H1 (cell line): ENCODE measurements at regions not wholly inside any gene's neighbourhood (a gene's known extent, or its start where the extent isn't known, plus 50 kb on each side); places are given as distances from the start of the nearest gene placed in this dataset.

Source experiments
- CEBPB ChIP-seq: IDR thresholded peaks from 2 replicates; pipeline ENCODE4 v1.6.1; 2012; ENCODE audit warnings: low read depth, low read length
- CTCF ChIP-seq, 3 experiments: IDR thresholded peaks; 1 replicate in 2 of 3; 2 replicates in 1 of 3; pipeline versions ENCODE4 v1.5.1 to v1.6.1; 2011; ENCODE audit warnings: low read length in 3 of 3, mild to moderate bottlenecking in 3 of 3, inconsistent platforms in 2 of 3, low read depth in 1 of 3, moderate library complexity in 1 of 3; ENCODE audit not compliant: insufficient read depth in 1 of 3; ENCODE audit errors: control extremely low read depth in 1 of 3
- EGR1 ChIP-seq: IDR thresholded peaks from 2 replicates; pipeline ENCODE4 v1.6.1; 2011; ENCODE audit warnings: low read depth, low read length, borderline replicate concordance
- HDAC6 ChIP-seq: IDR thresholded peaks from one replicate; pipeline ENCODE4 v1.7.1; 2012; ENCODE audit warnings: low read depth, mild to moderate bottlenecking, inconsistent platforms, low read length, moderate library complexity
- PHF8 ChIP-seq: fragments of 200-600 bp; sonication (generic); conservative IDR thresholded peaks from 2 replicates; pipeline ENCODE4 v1.7.1; 2012; ENCODE audit warnings: low read depth, mild to moderate bottlenecking, inconsistent platforms, low read length, moderate library complexity
- POLR2A ChIP-seq, 2 experiments: IDR thresholded peaks; 1 replicate in 1 of 2; 2 replicates in 1 of 2; pipeline ENCODE4 v1.6.1; 2011; ENCODE audit warnings: low read depth in 2 of 2, low read length in 2 of 2, mild to moderate bottlenecking in 2 of 2; ENCODE audit errors: control extremely low read depth in 1 of 2
- POLR2AphosphoS5 ChIP-seq: IDR thresholded peaks from 2 replicates; pipeline ENCODE4 v1.6.1; 2011; ENCODE audit warnings: low read depth, low read length
- RAD21 ChIP-seq, 2 experiments: IDR thresholded peaks in 1 of 2; conservative IDR thresholded peaks in 1 of 2; 2 replicates each; pipeline ENCODE4 v1.6.1; 2011; ENCODE audit warnings: low read depth in 2 of 2, low read length in 2 of 2, improper control_type of control experiment in 1 of 2, inconsistent platforms in 1 of 2, mild to moderate bottlenecking in 1 of 2, moderate library complexity in 1 of 2
- RXRA ChIP-seq: IDR thresholded peaks from 2 replicates; pipeline ENCODE4 v1.6.1; 2011; ENCODE audit warnings: low read depth, mild to moderate bottlenecking, low read length, moderate library complexity; ENCODE audit not compliant: insufficient read depth
- SP1 ChIP-seq: IDR thresholded peaks from 2 replicates; pipeline ENCODE4 v1.6.1; 2011; ENCODE audit warnings: low read depth, low read length
- TAF1 ChIP-seq: IDR thresholded peaks from 2 replicates; pipeline ENCODE4 v1.6.1; 2011; ENCODE audit warnings: mild to moderate bottlenecking, low read depth, low read length
- TBP ChIP-seq: IDR thresholded peaks from 2 replicates; pipeline ENCODE4 v1.6.1; 2011; ENCODE audit warnings: low read depth, low read length, improper control_type of control experiment
- YY1 ChIP-seq: IDR thresholded peaks from 2 replicates; pipeline ENCODE4 v1.6.1; 2011; ENCODE audit warnings: low read depth, mild to moderate bottlenecking, low read length

- no peak for TF ChIP-seq CTCF (IDR thresholded peaks at IDR 0.05; ENCODE audit: control extremely low read depth in 1 of 3, insufficient read depth in 1 of 3, low read depth in 1 of 3, low read length in 3 of 3)
- no peak for TF ChIP-seq CEBPB
- no peak for TF ChIP-seq TAF1
- TF ChIP-seq PHF8, result no peak
- TF ChIP-seq RAD21 (IDR thresholded peaks at IDR 0.05 in 1 of 2, conservative IDR thresholded peaks at IDR 0.05 in 1 of 2; ENCODE audit: low read depth in 2 of 2, low read length in 2 of 2), result no peak
- no peak for TF ChIP-seq RXRA
- no peak for TF ChIP-seq TBP
- TF ChIP-seq POLR2AphosphoS5, result no peak
- no peak for TF ChIP-seq HDAC6
- TF ChIP-seq YY1, result no peak
- TF ChIP-seq POLR2A (IDR thresholded peaks at IDR 0.05; ENCODE audit: control extremely low read depth in 1 of 2, low read depth in 2 of 2, low read length in 2 of 2), result no peak
- TF ChIP-seq EGR1, result no peak
- no peak for TF ChIP-seq SP1
Observed at GRCh38 chr15:72888811-72889210, 105.3 kb upstream of the ADPGK start.
